ENCODE measurements at regions not wholly inside any gene's neighbourhood (a gene's known extent, or its start where the extent isn't known, plus 50 kb on each side); places are given as distances from the start of the nearest gene placed in this dataset.

GRCh38 chr11:82671451-82671850, 62.2 kb downstream of the FAM181B start:
- H3K36me3 Mint-ChIP-seq (ENCODE audit: insufficient read depth in 1 of 3, low read depth in 3 of 3) = peaks cover 0 to 2% (median 0%) of the 10 kb centered on the region in 3 experiments; a peak in 2 of 7 replicates
- Histone ChIP-seq H3K4me1 (ENCODE audit: insufficient read depth, low read length) (no peaks in the 10 kb centered on the region), H3K14ac (ENCODE audit: insufficient read depth, low read length) (no peak overlapping the region), H3K9ac (ENCODE audit: extremely low read depth, insufficient read length, low read length) (no peak overlapping the region), H2AK5ac (ENCODE audit: insufficient read length, low read length) (no peak overlapping the region), H3K79me1 (ENCODE audit: insufficient read depth, low read depth, low read length, poor library complexity, severe bottlenecking) (no peaks in the 10 kb centered on the region), H2BK5ac (ENCODE audit: insufficient read length, low read length) (no peak overlapping the region), H4K20me1 (ENCODE audit: control insufficient read depth, insufficient read depth, insufficient read length) (no peaks in the 10 kb centered on the region), H4K8ac (replicated peaks; ENCODE audit: insufficient read length, low read depth, low read length) (no peak overlapping the region), H3K18ac (ENCODE audit: insufficient read length, low read depth, low read length) (no peak overlapping the region), H3K23ac (ENCODE audit: insufficient read length, low read depth, low read length) (no peak overlapping the region), H4K91ac (ENCODE audit: insufficient read length, low read depth, low read length) (no peak overlapping the region), H2BK120ac (ENCODE audit: low read depth, low read length, poor library complexity, severe bottlenecking) (no peak overlapping the region), H3K9me3 (ENCODE audit: control insufficient read depth, low read depth, low read length) (no peaks in the 10 kb centered on the region), H3K27ac (ENCODE audit: insufficient read length, low read depth, low read length) (no peak overlapping the region), H3K79me2 (ENCODE audit: insufficient read depth, low read length) (no peaks in the 10 kb centered on the region), H3K4me2 (ENCODE audit: insufficient read depth, insufficient read length, low read length) (no peak overlapping the region), H2BK12ac (ENCODE audit: insufficient read length, low read depth, low read length) (no peak overlapping the region), H3K23me2 (ENCODE audit: insufficient read length, low read depth, low read length, poor library complexity, severe bottlenecking) (no peaks in the 10 kb centered on the region), H3K27me3 (ENCODE audit: insufficient read depth, low read length) (no peaks in the 10 kb centered on the region), H2BK20ac (ENCODE audit: low read depth, low read length, poor library complexity, severe bottlenecking) (no peak overlapping the region), H2BK15ac (ENCODE audit: low read depth, low read length) (no peak overlapping the region), H4K5ac (ENCODE audit: insufficient read length, low read depth, low read length) (no peak overlapping the region), H2AFZ (ENCODE audit: low read length) (no peak overlapping the region), H3K56ac (ENCODE audit: insufficient read length, low read depth, low read length) (no peak overlapping the region), H3K4ac (ENCODE audit: low read depth, low read length) (no peak overlapping the region), H3T11ph (ENCODE audit: low read length) (no peak overlapping the region)
- no peaks in the 10 kb centered on the region for H3K9me3 Mint-ChIP-seq
- WGBS (ENCODE audit: extremely low coverage, insufficient read length, low lambda C conversion rate) = no CpG with 5 or more reads among the region's 1 CpG
- H3K27me3 Mint-ChIP-seq (ENCODE audit: low read depth) = peaks cover 2% of the 10 kb centered on the region; the same call in 1 of the 2 replicates
- TF ChIP-seq CTCF (conservative IDR thresholded peaks at IDR 0.05) = no peak
- H3K4me1 Mint-ChIP-seq = peaks cover 9 to 12% of the 10 kb centered on the region in 2 experiments; a peak in 3 of 4 replicates
- no peak overlapping the region for H3K27ac Mint-ChIP-seq
- H3K4me3 Mint-ChIP-seq = no peak overlapping the region
- no peak for DNase-seq

All from H9 (cell line).